SU-DHL-6 (cell line): ENCODE measurements at regions not wholly inside any gene's neighbourhood (a gene's known extent, or its start where the extent isn't known, plus 50 kb on each side); places are given as distances from the start of the nearest gene placed in this dataset.
"Not testable (repeated sequence)": the region's sequence is repeated elsewhere in the genome, so short reads cannot be mapped to it uniquely, and the experiment has no call there.

ENCODE experiments used
- H2AFZ ChIP-seq: fragments of 200-600 bp; sonication (generic); 2 replicates; pipeline ENCODE4 v1.6.1; 2014; ENCODE audit warnings: low read depth, mild to moderate bottlenecking, moderate library complexity, mixed read lengths, antibody characterized with exemption, low read length; ENCODE audit not compliant: severe bottlenecking
- H3F3A ChIP-seq: fragments of 200-600 bp; shearing (Covaris generic); 2 replicates; pipeline ENCODE4 v1.6.0; 2016; ENCODE audit warnings: antibody characterized with exemption, mild to moderate bottlenecking; ENCODE audit not compliant: insufficient read depth
- H3K27ac ChIP-seq: fragments of 200-600 bp; sonication (generic); 2 replicates; pipeline ENCODE4 v1.5.1; 2016; ENCODE audit warnings: low read depth, mild to moderate bottlenecking, low read length, moderate library complexity, mixed read lengths
- H3K27me3 ChIP-seq: fragments of 200-600 bp; sonication (generic), shearing (Covaris generic); 2 replicates; pipeline ENCODE4 v1.6.0; 2014; ENCODE audit warnings: mild to moderate bottlenecking, low read length
- H3K36me3 ChIP-seq: fragments of 200-600 bp; sonication (generic); 2 replicates; pipeline ENCODE4 v1.6.1; 2014; ENCODE audit warnings: mild to moderate bottlenecking, low read length, mixed read lengths
- H3K4me2 ChIP-seq: fragments of 300-600, 200-600 bp; shearing (Covaris generic), sonication (generic); 2 replicates; pipeline ENCODE4 v1.6.0; 2014; ENCODE audit warnings: low read length, low read depth, mild to moderate bottlenecking; ENCODE audit not compliant: poor library complexity, severe bottlenecking
- H3K4me3 ChIP-seq: fragments of 200-600 bp; sonication (generic); 2 replicates; pipeline ENCODE4 v1.5.1; 2014; ENCODE audit warnings: antibody characterized with exemption, low read length, mild to moderate bottlenecking, mixed read lengths; ENCODE audit not compliant: insufficient read depth, poor library complexity, severe bottlenecking
- H3K79me2 ChIP-seq: fragments of 200-600 bp; sonication (generic); 2 replicates; pipeline ENCODE4 v1.6.1; 2014; ENCODE audit warnings: mild to moderate bottlenecking, low read length, moderate library complexity; ENCODE audit not compliant: insufficient read depth
- H3K9ac ChIP-seq: fragments of 200-600 bp; sonication (generic); 2 replicates; pipeline ENCODE4 v1.7.0; 2014; ENCODE audit warnings: mild to moderate bottlenecking, low read length
- H3K9me2 ChIP-seq: fragments of 200-600 bp; sonication (generic); replicated peaks from 2 replicates; pipeline ENCODE4 v1.6.1; 2014; ENCODE audit warnings: low read length; ENCODE audit not compliant: insufficient read depth
- H3K9me3 ChIP-seq: fragments of 200-600 bp; sonication (generic); 2 replicates; pipeline ENCODE4 v1.6.1; 2014; ENCODE audit warnings: low read length, mixed read lengths; ENCODE audit not compliant: insufficient read depth
- H4K20me1 ChIP-seq: fragments of 200-600 bp; sonication (generic); 2 replicates; pipeline ENCODE4 v1.6.1; 2014; ENCODE audit warnings: low read depth, mild to moderate bottlenecking, antibody characterized with exemption, low read length, moderate library complexity, mixed read lengths
- EZH2phosphoT487 ChIP-seq: fragments of 200-600 bp; sonication (generic), shearing (Covaris generic); conservative IDR thresholded peaks from 2 replicates; pipeline ENCODE4 v1.6.1; 2018; ENCODE audit warnings: mild to moderate bottlenecking, antibody characterized with exemption, low read length, moderate library complexity, mixed read lengths
- TF ChIP-seq, protein P1 (sequence below): fragments of 200-600 bp; sonication (generic); IDR thresholded peaks from one replicate; pipeline ENCODE4 v1.5.1; 2017; ENCODE audit warnings: antibody characterized with exemption, mild to moderate bottlenecking, low read length, moderate library complexity; ENCODE audit not compliant: insufficient read depth, poor library complexity, severe bottlenecking

DNA sequence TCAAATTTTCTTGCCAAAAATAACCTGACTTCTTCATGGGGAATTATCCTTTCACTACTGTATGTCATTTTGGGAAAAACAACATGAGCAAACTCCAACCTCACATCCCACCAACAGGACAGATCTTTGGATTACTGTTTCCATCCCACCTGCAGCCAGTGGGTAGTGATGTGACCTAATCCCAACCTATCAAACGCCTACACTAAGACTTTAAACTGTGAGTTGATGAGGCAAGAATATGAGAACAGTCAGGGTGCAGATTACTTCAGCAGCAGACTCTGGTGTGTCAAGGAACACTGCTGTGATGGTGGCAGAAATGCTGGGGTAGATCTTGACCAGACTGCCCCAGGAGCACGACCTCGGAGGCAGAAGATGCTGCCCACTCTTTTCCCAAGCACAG is 293.2 kb downstream of the DUSP6 start:
- Histone ChIP-seq H3K9me3 (no peaks in the 10 kb centered on the region), H3K4me3 (no peak overlapping the region), H3K9me2 (no peaks in the 10 kb centered on the region), H4K20me1 (no peaks in the 10 kb centered on the region), H3K27me3 (no peaks in the 10 kb centered on the region), H3K36me3 (no peaks in the 10 kb centered on the region), H3K9ac (no peak overlapping the region), H2AFZ (no peak overlapping the region), H3K27ac (no peak overlapping the region), H3K79me2 (no peaks in the 10 kb centered on the region), H3K4me2 (no peak overlapping the region), H3F3A (no peaks in the 10 kb centered on the region)
- TF ChIP-seq, protein P1, sequence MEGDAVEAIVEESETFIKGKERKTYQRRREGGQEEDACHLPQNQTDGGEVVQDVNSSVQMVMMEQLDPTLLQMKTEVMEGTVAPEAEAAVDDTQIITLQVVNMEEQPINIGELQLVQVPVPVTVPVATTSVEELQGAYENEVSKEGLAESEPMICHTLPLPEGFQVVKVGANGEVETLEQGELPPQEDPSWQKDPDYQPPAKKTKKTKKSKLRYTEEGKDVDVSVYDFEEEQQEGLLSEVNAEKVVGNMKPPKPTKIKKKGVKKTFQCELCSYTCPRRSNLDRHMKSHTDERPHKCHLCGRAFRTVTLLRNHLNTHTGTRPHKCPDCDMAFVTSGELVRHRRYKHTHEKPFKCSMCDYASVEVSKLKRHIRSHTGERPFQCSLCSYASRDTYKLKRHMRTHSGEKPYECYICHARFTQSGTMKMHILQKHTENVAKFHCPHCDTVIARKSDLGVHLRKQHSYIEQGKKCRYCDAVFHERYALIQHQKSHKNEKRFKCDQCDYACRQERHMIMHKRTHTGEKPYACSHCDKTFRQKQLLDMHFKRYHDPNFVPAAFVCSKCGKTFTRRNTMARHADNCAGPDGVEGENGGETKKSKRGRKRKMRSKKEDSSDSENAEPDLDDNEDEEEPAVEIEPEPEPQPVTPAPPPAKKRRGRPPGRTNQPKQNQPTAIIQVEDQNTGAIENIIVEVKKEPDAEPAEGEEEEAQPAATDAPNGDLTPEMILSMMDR = no peak
- TF ChIP-seq EZH2phosphoT487 = no peak

DNA sequence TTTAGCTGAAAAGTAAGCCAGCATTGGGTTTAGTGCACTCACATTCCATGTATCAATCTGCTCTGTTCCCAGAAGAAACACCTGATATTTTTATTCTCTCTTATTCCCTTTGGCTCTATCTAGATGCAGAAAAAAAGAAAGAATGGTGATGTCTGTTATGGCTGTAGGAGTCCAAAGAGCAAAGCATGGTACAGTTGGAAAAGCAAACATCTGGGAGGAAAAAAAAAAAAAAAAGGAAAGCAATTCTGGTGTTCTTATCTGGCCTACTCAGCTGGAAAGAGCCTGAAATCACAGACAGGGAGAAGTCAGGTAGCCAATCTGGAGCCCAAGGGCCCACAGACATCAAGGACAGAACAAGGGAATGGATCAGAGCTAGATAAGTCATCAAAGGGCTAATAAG is 293.9 kb downstream of the DUSP6 start:
- Histone ChIP-seq H3K4me3 (no peak overlapping the region), H3F3A (no peaks in the 10 kb centered on the region), H3K36me3 (no peaks in the 10 kb centered on the region), H3K9me3 (no peaks in the 10 kb centered on the region), H3K79me2 (no peaks in the 10 kb centered on the region), H3K27me3 (no peaks in the 10 kb centered on the region), H3K4me2 (no peak overlapping the region), H3K9ac (no peak overlapping the region), H2AFZ (no peak overlapping the region), H4K20me1 (no peaks in the 10 kb centered on the region), H3K27ac (no peak overlapping the region), H3K9me2 (no peaks in the 10 kb centered on the region)
- TF ChIP-seq, protein P1 = no peak
- no peak for TF ChIP-seq EZH2phosphoT487

DNA sequence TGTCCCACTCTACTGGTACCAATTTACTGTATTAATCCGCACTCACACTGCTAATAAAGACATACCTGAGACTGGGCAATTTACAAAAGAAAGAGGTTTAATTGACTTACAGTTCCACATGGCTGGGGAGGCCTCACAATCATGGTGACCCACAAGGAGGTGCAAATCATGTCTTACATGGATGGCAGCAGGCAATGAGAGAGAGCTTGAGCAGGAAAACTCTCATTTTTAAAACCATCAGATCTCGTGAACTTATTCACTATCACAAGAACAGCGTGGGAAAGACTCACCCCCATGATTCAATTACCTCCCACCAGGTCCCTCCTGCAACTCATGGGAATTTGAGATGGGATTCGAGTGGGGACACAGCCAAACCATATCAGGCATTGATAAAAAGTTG is 298.5 kb downstream of the DUSP6 start:
- H3K4me3 ChIP-seq, H3F3A ChIP-seq, H3K36me3 ChIP-seq, H3K9me3 ChIP-seq, H2AFZ ChIP-seq, H4K20me1 ChIP-seq, H3K4me2 ChIP-seq, H3K79me2 ChIP-seq, H3K9me2 ChIP-seq, H3K9ac ChIP-seq, H3K27ac ChIP-seq, H3K27me3 ChIP-seq: not testable (repeated sequence)

DNA sequence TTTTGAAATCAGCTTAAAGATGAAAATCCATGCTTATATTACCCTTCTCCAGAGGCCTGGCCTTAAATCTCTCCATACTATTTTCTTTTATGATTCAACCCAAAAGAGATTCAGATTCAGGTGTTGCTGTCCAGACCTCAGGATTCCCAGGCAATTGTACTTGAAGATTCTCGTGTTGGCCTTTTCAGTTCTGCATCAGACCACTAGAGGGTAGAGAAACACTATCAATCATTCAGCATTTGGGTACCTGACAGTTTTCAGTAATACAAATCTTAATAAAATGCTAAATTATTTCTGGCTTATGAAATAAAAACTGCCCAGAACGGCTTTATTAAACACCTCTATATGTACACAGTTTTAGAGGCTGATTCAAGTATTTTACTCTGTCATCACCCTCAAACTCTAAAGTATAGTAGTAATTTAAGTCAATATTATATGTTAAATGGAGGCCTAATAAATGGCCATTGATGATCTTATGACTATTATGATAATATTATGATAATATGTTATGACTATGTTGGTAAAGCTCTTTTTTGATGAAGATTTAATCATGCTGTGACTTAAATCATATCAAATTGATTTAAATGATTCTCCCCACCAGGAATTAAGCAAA is 301.1 kb downstream of the DUSP6 start:
- Histone ChIP-seq H3K27ac (no peak overlapping the region), H3K9ac (no peak overlapping the region), H2AFZ (no peak overlapping the region), H3K79me2 (no peaks in the 10 kb centered on the region), H4K20me1 (no peaks in the 10 kb centered on the region), H3K4me2 (no peak overlapping the region), H3K4me3 (no peak overlapping the region), H3F3A (no peaks in the 10 kb centered on the region), H3K9me3 (no peaks in the 10 kb centered on the region), H3K36me3 (no peaks in the 10 kb centered on the region), H3K9me2 (no peaks in the 10 kb centered on the region), H3K27me3 (no peaks in the 10 kb centered on the region)
- TF ChIP-seq, protein P1 = peak; percentile 34
- no peak for TF ChIP-seq EZH2phosphoT487
